Muscle layer of colon (tissue), 2 donors: ENCODE measurements at regions not wholly inside any gene's neighbourhood (a gene's known extent, or its start where the extent isn't known, plus 50 kb on each side); places are given as distances from the start of the nearest gene placed in this dataset.

Experiments used
- H3K27ac ChIP-seq: one replicate; pipeline ENCODE4 v1.7.0; 2013; ENCODE audit warnings: low read depth, mild to moderate bottlenecking, low read length, moderate library complexity
- H3K27me3 ChIP-seq, 2 donors: one replicate each; pipeline ENCODE4 v1.7.0; 2013; ENCODE audit warnings: low read length in 2 of 2, mild to moderate bottlenecking in 2 of 2; ENCODE audit not compliant: insufficient read depth in 2 of 2, control insufficient read depth in 1 of 2
- H3K36me3 ChIP-seq: one replicate; pipeline ENCODE4 v1.7.0; 2013; ENCODE audit warnings: mild to moderate bottlenecking, low read length; ENCODE audit not compliant: insufficient read depth
- H3K4me1 ChIP-seq: one replicate; pipeline ENCODE4 v1.7.0; 2013; ENCODE audit warnings: mild to moderate bottlenecking, low read length; ENCODE audit not compliant: insufficient read depth
- H3K4me3 ChIP-seq, 2 donors: one replicate each; pipeline ENCODE4 v1.7.0; 2013; ENCODE audit warnings: low read length in 2 of 2, low read depth in 1 of 2, mild to moderate bottlenecking in 1 of 2, moderate library complexity in 1 of 2
- H3K9ac ChIP-seq: one replicate; pipeline ENCODE4 v1.7.0; 2013; ENCODE audit warnings: low read length
- H3K9me3 ChIP-seq: one replicate; pipeline ENCODE4 v1.7.0; 2013; ENCODE audit warnings: mild to moderate bottlenecking, low read length
- donor health status: abdominal sarcoma.
- donor health status: Adenocarcinoma of cecum.

DNA sequence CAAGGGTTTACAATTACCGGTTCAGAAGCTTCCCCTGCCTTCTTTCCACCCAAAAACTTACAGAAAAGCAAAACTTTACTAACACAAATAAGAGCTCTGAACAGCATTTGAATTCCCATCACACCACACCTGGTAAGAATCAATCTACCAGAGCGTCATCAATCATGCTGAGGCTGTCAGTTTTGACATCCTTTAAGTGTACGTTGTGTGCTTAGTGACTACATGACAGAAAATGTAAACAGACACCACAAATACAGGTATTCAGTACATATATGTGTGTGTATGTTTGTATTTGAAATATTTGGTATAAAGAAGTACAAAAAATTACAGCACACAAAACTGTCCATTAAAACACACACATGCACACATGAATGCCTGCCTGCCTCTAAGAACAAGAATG, 523.5 kb downstream of the TMEM182 start:
- Histone ChIP-seq H3K4me1 (no peaks in the 10 kb centered on the region), H3K27me3 (no peaks in the 10 kb centered on the region), H3K36me3 (no peaks in the 10 kb centered on the region), H3K27ac (no peak overlapping the region), H3K4me3 (no peak overlapping the region), H3K9me3 (no peaks in the 10 kb centered on the region), H3K9ac (no peak overlapping the region)

DNA sequence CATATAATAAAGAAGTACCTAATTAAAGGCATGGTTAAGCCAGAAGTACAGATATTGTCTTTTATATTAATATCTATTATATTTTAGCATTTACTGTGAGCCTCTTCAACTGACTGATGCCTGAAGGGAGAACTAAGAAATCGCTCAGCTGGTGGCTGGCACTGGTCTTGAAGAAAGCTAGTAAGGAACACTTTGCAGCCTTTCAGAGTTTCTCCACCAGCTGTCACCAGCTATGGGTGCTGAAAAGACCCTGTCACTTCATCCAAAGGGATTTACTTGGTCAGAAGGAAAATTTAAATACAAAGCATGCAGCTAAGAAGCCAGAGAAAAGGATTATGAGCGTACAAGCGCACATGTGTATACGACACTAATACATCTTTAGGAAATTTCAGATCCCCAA, 525.9 kb downstream of the TMEM182 start:
- Histone ChIP-seq H3K36me3 (no peaks in the 10 kb centered on the region), H3K9ac (no peak overlapping the region), H3K27me3 (no peaks in the 10 kb centered on the region), H3K4me3 (no peak overlapping the region), H3K9me3 (no peaks in the 10 kb centered on the region), H3K4me1 (no peaks in the 10 kb centered on the region), H3K27ac (no peak overlapping the region)

DNA sequence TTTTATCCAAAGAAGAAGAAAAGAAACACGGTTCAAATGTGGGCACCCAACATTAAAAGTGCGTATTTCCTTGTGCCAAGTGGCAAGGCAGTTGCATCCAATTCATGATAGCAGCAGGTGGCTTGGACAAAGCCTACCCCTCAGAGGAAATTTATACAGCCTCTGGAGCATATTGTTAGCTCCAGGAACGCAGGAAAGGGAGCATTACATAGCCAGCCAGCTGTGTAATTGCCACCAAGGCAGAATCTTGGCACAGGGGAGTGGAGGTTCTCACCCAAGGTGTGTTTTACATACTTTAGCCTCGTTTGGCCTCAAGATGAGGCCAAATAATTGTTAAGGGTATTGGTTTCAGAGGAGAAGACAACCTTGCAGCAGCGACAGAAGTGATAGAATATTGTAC, 526.9 kb downstream of the TMEM182 start:
- no peaks in the 10 kb centered on the region for H3K4me1 ChIP-seq
- H3K9ac ChIP-seq, result no peak overlapping the region
- no peaks in the 10 kb centered on the region for H3K36me3 ChIP-seq
- H3K27me3 ChIP-seq, result no peaks in the 10 kb centered on the region
- H3K4me3 ChIP-seq, result no peak overlapping the region
- H3K9me3 ChIP-seq, result no peaks in the 10 kb centered on the region
- no peak overlapping the region for H3K27ac ChIP-seq

DNA sequence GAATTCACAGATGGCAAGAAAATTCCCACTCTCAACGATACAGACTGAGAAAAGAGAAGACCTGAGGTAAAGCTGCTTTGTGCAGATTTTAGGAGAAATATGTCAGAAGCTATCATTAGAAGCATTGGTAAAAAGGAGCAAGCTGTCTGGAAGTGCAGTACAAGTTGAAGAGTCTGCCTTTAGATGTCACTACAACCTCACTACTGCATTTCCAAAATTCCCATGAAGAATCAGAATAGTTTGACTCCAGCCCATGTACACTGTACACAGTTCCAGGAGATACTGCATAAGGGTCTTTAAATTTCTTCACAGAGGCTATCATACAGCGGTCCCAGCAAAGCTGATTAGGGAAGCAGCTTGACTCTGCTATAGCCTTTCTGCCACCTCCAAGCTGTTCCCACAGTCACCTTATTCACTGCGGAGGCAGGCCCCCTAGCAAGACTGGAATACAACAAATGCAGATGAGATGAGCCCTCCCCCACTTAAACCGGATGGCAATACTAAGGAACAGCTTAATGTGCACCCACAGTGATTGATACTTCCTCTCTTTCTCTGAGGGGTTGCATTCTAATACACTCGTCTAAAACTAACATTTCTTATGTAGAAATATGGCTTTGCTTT, 527.4 kb downstream of the TMEM182 start:
- Histone ChIP-seq H3K4me1 (no peaks in the 10 kb centered on the region), H3K36me3 (no peaks in the 10 kb centered on the region), H3K27me3 (no peaks in the 10 kb centered on the region), H3K4me3 (no peak overlapping the region), H3K9me3 (no peaks in the 10 kb centered on the region), H3K9ac (no peak overlapping the region), H3K27ac (no peak overlapping the region)

DNA sequence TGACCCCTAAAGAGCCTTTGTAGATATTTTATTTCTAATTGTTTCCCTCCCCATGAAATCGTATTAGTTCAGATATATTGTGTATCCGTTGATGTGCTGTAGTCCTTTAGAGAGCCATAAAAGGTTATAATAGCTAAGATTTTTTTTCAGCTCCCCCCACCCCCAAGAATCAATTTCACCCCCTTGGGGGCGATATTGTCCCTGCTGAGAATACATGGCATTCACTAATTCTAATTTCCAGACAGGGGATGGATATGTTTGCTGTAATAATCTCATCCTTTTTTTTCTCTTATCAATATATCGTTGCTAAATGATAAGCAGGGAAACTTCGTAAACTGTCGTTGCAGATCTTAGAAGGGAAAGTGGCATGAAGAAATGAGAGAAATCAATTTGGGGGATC, 530.7 kb downstream of the TMEM182 start:
- Histone ChIP-seq H3K4me3 (no peak overlapping the region), H3K27me3 (no peaks in the 10 kb centered on the region), H3K9me3 (no peaks in the 10 kb centered on the region), H3K9ac (no peak overlapping the region), H3K4me1 (no peaks in the 10 kb centered on the region), H3K27ac (no peak overlapping the region), H3K36me3 (no peaks in the 10 kb centered on the region)

DNA sequence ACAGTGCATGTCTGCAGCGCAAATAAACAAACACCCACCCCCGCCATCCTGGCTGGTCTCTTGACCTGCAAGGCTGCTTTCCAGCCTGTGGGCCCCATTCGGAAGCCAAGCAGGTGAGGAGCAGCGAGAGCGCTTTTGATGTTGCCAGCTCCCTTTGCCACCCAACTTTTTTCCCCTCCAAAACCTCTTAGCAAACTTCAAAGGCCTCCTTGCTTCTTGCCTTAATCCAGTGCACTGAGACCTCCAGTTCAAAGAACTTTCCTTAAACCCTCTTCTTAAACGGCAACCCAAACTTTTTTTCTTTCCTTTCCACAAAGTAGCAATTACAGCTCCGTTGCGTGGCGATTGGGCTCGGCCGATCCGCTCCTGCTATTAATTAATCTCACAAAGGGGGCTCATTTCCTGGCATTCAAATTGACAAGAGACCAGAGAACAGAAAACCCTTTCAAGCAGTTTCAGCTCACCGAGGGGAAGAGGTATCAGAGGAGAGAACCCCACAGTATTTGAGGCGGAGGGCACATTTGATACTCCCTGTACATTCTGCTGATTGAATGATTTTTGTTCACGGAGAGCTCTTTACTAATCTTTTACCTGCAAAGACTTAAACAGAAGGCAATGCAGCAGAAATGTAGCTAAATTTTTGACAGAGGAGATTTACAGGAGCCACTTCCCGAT, 531.4 kb downstream of the TMEM182 start:
- no peak overlapping the region for H3K4me3 ChIP-seq
- H3K27ac ChIP-seq, result no peak overlapping the region
- no peak overlapping the region for H3K9ac ChIP-seq
- no peaks in the 10 kb centered on the region for H3K4me1 ChIP-seq
- H3K27me3 ChIP-seq, result no peaks in the 10 kb centered on the region
- H3K9me3 ChIP-seq, result no peaks in the 10 kb centered on the region
- no peaks in the 10 kb centered on the region for H3K36me3 ChIP-seq

DNA sequence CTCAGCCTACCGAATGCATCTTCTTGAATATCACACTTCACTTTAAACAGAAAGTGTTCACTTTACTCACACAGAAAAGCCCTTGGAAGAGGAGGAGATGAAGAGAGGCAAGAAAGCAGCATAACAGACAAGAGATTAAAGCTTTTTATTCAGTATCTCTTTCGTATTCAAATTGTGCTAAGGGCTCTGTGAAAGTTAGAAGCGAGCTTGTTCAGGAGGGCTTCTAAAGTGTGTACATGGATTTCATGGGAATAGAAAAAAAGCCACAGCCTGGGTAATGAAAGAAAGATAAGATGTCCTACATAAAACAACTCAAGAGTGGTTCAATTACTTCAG, 531.9 kb downstream of the TMEM182 start:
- H3K9ac ChIP-seq, result no peak overlapping the region
- no peaks in the 10 kb centered on the region for H3K36me3 ChIP-seq
- no peak overlapping the region for H3K27ac ChIP-seq
- H3K4me1 ChIP-seq, result no peaks in the 10 kb centered on the region
- H3K9me3 ChIP-seq, result no peaks in the 10 kb centered on the region
- no peak overlapping the region for H3K4me3 ChIP-seq
- H3K27me3 ChIP-seq, result no peaks in the 10 kb centered on the region

DNA sequence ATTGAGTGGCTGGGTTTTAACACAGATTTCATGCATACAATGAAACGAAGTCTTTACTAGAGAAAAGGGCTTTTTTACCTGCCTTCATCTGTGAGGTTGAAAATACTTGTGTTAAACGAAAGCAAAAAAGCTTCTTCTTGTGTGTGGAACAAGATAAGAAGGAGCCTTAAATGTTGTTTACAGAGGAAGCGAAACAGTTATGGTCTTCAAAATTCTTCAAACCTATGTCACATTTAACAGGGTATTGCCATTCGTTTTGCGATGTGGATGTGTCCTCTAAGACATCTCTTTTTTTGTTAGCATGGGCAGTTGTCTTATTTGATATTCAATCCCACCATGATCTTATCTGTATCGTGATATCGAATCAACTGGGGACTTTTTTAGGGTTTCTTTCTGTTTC, 532.6 kb downstream of the TMEM182 start:
- Histone ChIP-seq H3K9ac (no peak overlapping the region), H3K4me3 (no peak overlapping the region), H3K4me1 (no peaks in the 10 kb centered on the region), H3K27ac (no peak overlapping the region), H3K36me3 (no peaks in the 10 kb centered on the region), H3K27me3 (no peaks in the 10 kb centered on the region), H3K9me3 (no peaks in the 10 kb centered on the region)

DNA sequence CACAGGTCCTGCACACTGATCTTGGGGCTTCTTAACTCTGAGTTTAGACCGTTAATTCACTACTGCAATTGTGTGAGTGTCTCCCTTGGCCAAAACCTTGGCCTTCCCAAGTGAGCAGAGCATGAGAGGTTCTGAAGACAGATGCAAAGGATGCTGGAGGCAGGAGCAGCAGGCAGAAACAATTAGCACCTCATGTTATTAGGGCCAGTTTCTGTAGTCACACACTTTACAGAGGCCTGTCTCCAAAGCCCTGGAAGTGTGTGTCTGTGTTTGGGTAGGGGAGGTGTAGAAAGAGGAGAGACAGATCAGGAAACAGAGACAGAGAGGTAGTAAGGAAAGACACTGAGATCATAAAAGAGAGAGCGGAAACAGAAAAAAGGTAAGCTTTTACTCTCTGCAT, 533.8 kb downstream of the TMEM182 start:
- Histone ChIP-seq H3K27me3 (no peaks in the 10 kb centered on the region), H3K4me3 (no peak overlapping the region), H3K9me3 (no peaks in the 10 kb centered on the region), H3K9ac (no peak overlapping the region), H3K36me3 (no peaks in the 10 kb centered on the region), H3K4me1 (no peaks in the 10 kb centered on the region), H3K27ac (no peak overlapping the region)

DNA sequence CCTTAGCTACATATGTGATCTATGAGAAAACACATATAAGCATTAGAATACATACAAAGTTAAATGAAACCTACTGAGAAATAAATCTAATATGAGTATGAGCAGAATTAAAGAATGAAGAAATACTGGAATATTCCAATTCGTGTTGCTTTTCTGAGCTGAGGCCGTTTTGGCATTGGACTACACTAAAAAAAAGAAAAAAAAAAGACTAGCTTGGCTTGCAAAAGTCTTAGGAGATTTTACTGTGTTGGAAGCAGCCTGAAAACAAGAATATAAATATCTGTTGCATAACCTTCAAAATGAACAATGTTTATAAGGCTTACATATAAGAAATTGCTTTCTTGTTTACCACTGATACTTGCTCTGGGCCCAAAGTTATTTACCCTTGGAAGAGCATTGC, 562.8 kb downstream of the TMEM182 start:
- H3K4me1 ChIP-seq, result no peaks in the 10 kb centered on the region
- no peaks in the 10 kb centered on the region for H3K36me3 ChIP-seq
- H3K9me3 ChIP-seq, result no peaks in the 10 kb centered on the region
- no peak overlapping the region for H3K4me3 ChIP-seq
- no peak overlapping the region for H3K27ac ChIP-seq
- H3K9ac ChIP-seq, result no peak overlapping the region
- H3K27me3 ChIP-seq, result no peaks in the 10 kb centered on the region

DNA sequence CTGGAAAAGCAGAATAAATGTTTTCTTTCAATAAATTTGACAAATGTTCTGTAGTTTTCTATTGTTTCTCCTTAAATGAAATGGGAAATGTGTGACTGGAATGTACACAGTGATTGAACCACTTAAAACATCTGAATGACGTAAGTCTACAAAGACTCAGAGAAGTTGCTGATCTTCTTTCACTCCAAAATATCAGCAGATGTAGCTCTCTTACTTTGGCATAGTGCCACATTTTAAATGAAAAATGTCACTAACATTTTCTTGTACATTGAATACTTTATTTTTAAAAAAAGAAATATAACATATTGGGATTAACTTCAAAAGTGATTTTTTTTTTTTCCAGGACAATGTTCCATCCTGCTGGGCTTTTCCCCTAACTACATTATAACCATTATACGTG, 565.6 kb downstream of the TMEM182 start:
- Histone ChIP-seq H3K9ac (no peak overlapping the region), H3K4me1 (no peaks in the 10 kb centered on the region), H3K27me3 (no peaks in the 10 kb centered on the region), H3K36me3 (no peaks in the 10 kb centered on the region), H3K9me3 (no peaks in the 10 kb centered on the region), H3K4me3 (no peak overlapping the region), H3K27ac (no peak overlapping the region)

DNA sequence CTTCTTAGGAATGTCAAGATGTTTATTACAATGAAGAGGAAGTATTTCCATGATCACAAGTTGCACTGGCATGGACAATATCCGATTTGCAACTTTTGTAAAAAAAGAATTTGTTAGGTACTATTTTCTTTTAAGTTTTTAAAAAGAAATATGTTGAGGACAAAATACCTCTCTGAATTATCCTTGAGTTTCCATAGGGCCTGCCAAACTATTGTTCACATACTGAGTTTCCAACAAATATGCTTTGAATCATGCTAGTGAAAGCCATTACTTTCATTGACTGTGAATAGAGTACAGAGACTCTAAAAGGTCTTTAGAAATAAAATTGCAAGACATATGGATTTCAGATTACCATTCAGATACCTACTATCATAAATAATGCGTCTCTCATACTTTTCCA, 566.1 kb downstream of the TMEM182 start:
- Histone ChIP-seq H3K27me3 (no peaks in the 10 kb centered on the region), H3K9me3 (no peaks in the 10 kb centered on the region), H3K36me3 (no peaks in the 10 kb centered on the region), H3K9ac (no peak overlapping the region), H3K4me1 (no peaks in the 10 kb centered on the region), H3K4me3 (no peak overlapping the region), H3K27ac (no peak overlapping the region)
